HepG2 (cell line): ENCODE measurements at regions not wholly inside any gene's neighbourhood (a gene's known extent, or its start where the extent isn't known, plus 50 kb on each side); places are given as distances from the start of the nearest gene placed in this dataset.
"Not testable (repeated sequence)": the region's sequence is repeated elsewhere in the genome, so short reads cannot be mapped to it uniquely, and the experiment has no call there.

Source experiments
- HOXA3 ChIP-seq: sonication (generic); formaldehyde crosslinking; IDR thresholded peaks from 2 replicates; pipeline ENCODE4 v1.5.0; 2020; ENCODE audit warnings: missing genetic modification reagents
- ZNF589 ChIP-seq: sonication (generic); formaldehyde crosslinking; conservative IDR thresholded peaks from 2 replicates; pipeline ENCODE4 v1.8.0; 2022; ENCODE audit warnings: mild to moderate bottlenecking, moderate library complexity, missing genetic modification reagents
- TF ChIP-seq, protein P1 (sequence below): sonication (generic); formaldehyde crosslinking; IDR thresholded peaks from 2 replicates; pipeline ENCODE4 v1.5.1; 2020; ENCODE audit warnings: mild to moderate bottlenecking, missing genetic modification reagents, borderline replicate concordance

DNA sequence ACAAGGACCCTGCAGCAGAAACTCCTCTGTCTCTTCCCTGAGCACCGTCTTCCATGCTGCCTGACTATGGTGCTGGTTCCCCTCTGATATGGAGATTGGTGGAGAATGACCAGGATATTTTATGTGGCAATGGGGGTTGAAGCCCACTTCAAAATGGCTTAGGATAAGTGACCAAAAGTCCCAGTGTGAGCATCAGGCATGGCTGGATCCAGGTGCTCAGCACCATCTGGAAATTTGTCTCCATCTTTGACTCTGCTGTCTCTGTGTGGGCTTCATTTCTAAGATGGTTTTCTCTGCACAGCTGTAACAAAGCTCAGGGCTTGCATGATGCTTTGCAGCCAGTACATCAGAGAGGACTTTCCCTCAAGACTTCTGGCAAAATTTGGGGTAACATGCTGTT is 61.1 kb upstream of the SAMD11 start:
- TF ChIP-seq, protein P1, sequence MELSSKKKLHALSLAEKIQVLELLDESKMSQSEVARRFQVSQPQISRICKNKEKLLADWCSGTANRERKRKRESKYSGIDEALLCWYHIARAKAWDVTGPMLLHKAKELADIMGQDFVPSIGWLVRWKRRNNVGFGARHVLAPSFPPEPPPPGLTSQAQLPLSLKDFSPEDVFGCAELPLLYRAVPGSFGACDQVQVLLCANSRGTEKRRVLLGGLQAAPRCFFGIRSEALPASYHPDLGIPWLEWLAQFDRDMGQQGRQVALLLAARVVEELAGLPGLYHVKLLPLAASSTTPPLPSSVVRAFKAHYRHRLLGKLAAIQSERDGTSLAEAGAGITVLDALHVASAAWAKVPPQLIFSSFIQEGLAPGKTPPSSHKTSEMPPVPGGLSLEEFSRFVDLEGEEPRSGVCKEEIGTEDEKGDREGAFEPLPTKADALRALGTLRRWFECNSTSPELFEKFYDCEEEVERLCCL (CRISPR knock-in tag) = not testable (repeated sequence)
- not testable (repeated sequence) for TF ChIP-seq HOXA3, ZNF589 (CRISPR knock-in tag)
